ENCODE measurements at regions not wholly inside any gene's neighbourhood (a gene's known extent, or its start where the extent isn't known, plus 50 kb on each side); places are given as distances from the start of the nearest gene placed in this dataset.
"Not testable (repeated sequence)": the region's sequence is repeated elsewhere in the genome, so short reads cannot be mapped to it uniquely, and the experiment has no call there.

- Mint-ChIP-seq H3K36me3 (ENCODE audit: low read depth, unreplicated experiment) (no peaks in the 10 kb centered on the region), H3K4me1 (ENCODE audit: unreplicated experiment) (no peaks in the 10 kb centered on the region), H3K9me3 (ENCODE audit: unreplicated experiment) (no peaks in the 10 kb centered on the region), H3K27me3 (ENCODE audit: unreplicated experiment) (peaks cover 2% of the 10 kb centered on the region), H3K4me3 (ENCODE audit: unreplicated experiment) (no peak overlapping the region), H3K27ac (ENCODE audit: unreplicated experiment) (no peak overlapping the region)
- no peak for TF ChIP-seq CTCF (IDR thresholded peaks at IDR 0.05; ENCODE audit: unreplicated experiment)
- DNase-seq (ENCODE audit: low spot score): no peak
Observed at GRCh38 chr11:28797536-28797935, 689.3 kb downstream of the METTL15 start.

GRCh38 chr11:28794405-28794804, 686.2 kb downstream of the METTL15 start:
- Mint-ChIP-seq H3K27ac (ENCODE audit: unreplicated experiment) (no peak overlapping the region), H3K4me1 (ENCODE audit: unreplicated experiment) (no peaks in the 10 kb centered on the region), H3K9me3 (ENCODE audit: unreplicated experiment) (no peaks in the 10 kb centered on the region), H3K27me3 (ENCODE audit: unreplicated experiment) (peaks cover 4% of the 10 kb centered on the region), H3K36me3 (ENCODE audit: low read depth, unreplicated experiment) (no peaks in the 10 kb centered on the region), H3K4me3 (ENCODE audit: unreplicated experiment) (no peak overlapping the region)
- no peak for TF ChIP-seq CTCF (IDR thresholded peaks at IDR 0.05; ENCODE audit: unreplicated experiment)
- DNase-seq (ENCODE audit: low spot score): no peak

GRCh38 chr11:28793282-28793738, 685.1 kb downstream of the METTL15 start:
- H3K27ac Mint-ChIP-seq (ENCODE audit: unreplicated experiment): no peak overlapping the region
- DNase-seq (ENCODE audit: low spot score): no peak
- H3K4me1 Mint-ChIP-seq (ENCODE audit: unreplicated experiment): no peaks in the 10 kb centered on the region
- H3K36me3 Mint-ChIP-seq (ENCODE audit: low read depth, unreplicated experiment): no peaks in the 10 kb centered on the region
- peaks cover 4% of the 10 kb centered on the region for H3K27me3 Mint-ChIP-seq (ENCODE audit: unreplicated experiment)
- H3K9me3 Mint-ChIP-seq (ENCODE audit: unreplicated experiment): no peaks in the 10 kb centered on the region
- no peak overlapping the region for H3K4me3 Mint-ChIP-seq (ENCODE audit: unreplicated experiment)
- TF ChIP-seq CTCF (IDR thresholded peaks at IDR 0.05; ENCODE audit: unreplicated experiment): no peak

- TF ChIP-seq CTCF (IDR thresholded peaks at IDR 0.05; ENCODE audit: unreplicated experiment): no peak
- no peak overlapping the region for H3K27ac Mint-ChIP-seq (ENCODE audit: unreplicated experiment)
- no peaks in the 10 kb centered on the region for H3K36me3 Mint-ChIP-seq (ENCODE audit: low read depth, unreplicated experiment)
- no peak for DNase-seq (ENCODE audit: low spot score)
- H3K4me1 Mint-ChIP-seq (ENCODE audit: unreplicated experiment): no peaks in the 10 kb centered on the region
- no peaks in the 10 kb centered on the region for H3K9me3 Mint-ChIP-seq (ENCODE audit: unreplicated experiment)
- peaks cover 4% of the 10 kb centered on the region for H3K27me3 Mint-ChIP-seq (ENCODE audit: unreplicated experiment)
- H3K4me3 Mint-ChIP-seq (ENCODE audit: unreplicated experiment): no peak overlapping the region
Observed at GRCh38 chr11:28792856-28793255, 684.7 kb downstream of the METTL15 start.

- not testable (repeated sequence) for H3K4me1 Mint-ChIP-seq (ENCODE audit: unreplicated experiment); H3K27me3 Mint-ChIP-seq (ENCODE audit: unreplicated experiment); DNase-seq (ENCODE audit: low spot score); H3K36me3 Mint-ChIP-seq (ENCODE audit: low read depth, unreplicated experiment); H3K9me3 Mint-ChIP-seq (ENCODE audit: unreplicated experiment); H3K4me3 Mint-ChIP-seq (ENCODE audit: unreplicated experiment); H3K27ac Mint-ChIP-seq (ENCODE audit: unreplicated experiment)
Observed at GRCh38 chr11:28787897-28788296, 679.7 kb downstream of the METTL15 start.

GRCh38 chr11:28777126-28777525, 668.9 kb downstream of the METTL15 start:
- Mint-ChIP-seq H3K9me3 (ENCODE audit: unreplicated experiment) (no peaks in the 10 kb centered on the region), H3K27ac (ENCODE audit: unreplicated experiment) (no peak overlapping the region), H3K4me1 (ENCODE audit: unreplicated experiment) (no peaks in the 10 kb centered on the region), H3K4me3 (ENCODE audit: unreplicated experiment) (no peak overlapping the region), H3K27me3 (ENCODE audit: unreplicated experiment) (peaks cover 1% of the 10 kb centered on the region), H3K36me3 (ENCODE audit: low read depth, unreplicated experiment) (no peaks in the 10 kb centered on the region)
- no peak for DNase-seq (ENCODE audit: low spot score)
- TF ChIP-seq CTCF (IDR thresholded peaks at IDR 0.05; ENCODE audit: unreplicated experiment): no peak

Measured in endothelial cell (in vitro differentiated cells).